Neuronal stem cell (in vitro differentiated cells): ENCODE measurements at regions not wholly inside any gene's neighbourhood (a gene's known extent, or its start where the extent isn't known, plus 50 kb on each side); places are given as distances from the start of the nearest gene placed in this dataset.

Source experiments
- DNase-seq: peaks from one replicate; pipeline ENCODE4 v3.0.0-alpha.2; 2013; ENCODE audit warnings: low spot score
- H2AFZ ChIP-seq: one replicate; pipeline ENCODE4 v1.6.1; 2013; ENCODE audit warnings: mild to moderate bottlenecking, low read length, inconsistent platforms
- H2AK5ac ChIP-seq: 2 replicates; pipeline ENCODE4 v1.6.1; 2013; ENCODE audit warnings: low read depth, mild to moderate bottlenecking, inconsistent platforms, low read length, moderate library complexity, mixed read lengths
- H2BK120ac ChIP-seq: 2 replicates; pipeline ENCODE4 v1.6.1; 2013; ENCODE audit warnings: low read depth, mild to moderate bottlenecking, inconsistent platforms, low read length, moderate library complexity, mixed read lengths
- H2BK12ac ChIP-seq: one replicate; pipeline ENCODE4 v1.6.1; 2013; ENCODE audit warnings: low read length, inconsistent platforms
- H2BK15ac ChIP-seq: 2 replicates; pipeline ENCODE4 v1.6.1; 2013; ENCODE audit warnings: mild to moderate bottlenecking, low read length, inconsistent platforms, mixed read lengths
- H2BK5ac ChIP-seq: one replicate; pipeline ENCODE4 v1.6.1; 2013; ENCODE audit warnings: inconsistent platforms, mild to moderate bottlenecking, low read length, moderate library complexity
- H3K14ac ChIP-seq: one replicate; pipeline ENCODE4 v1.6.1; 2013; ENCODE audit warnings: low read length, inconsistent platforms
- H3K18ac ChIP-seq: 2 replicates; pipeline ENCODE4 v1.6.1; 2013; ENCODE audit warnings: low read length, inconsistent platforms
- H3K23ac ChIP-seq: 2 replicates; pipeline ENCODE4 v1.6.1; 2013; ENCODE audit warnings: low read depth, mild to moderate bottlenecking, mixed read lengths, low read length, inconsistent platforms; ENCODE audit not compliant: poor library complexity
- H3K27ac ChIP-seq: replicated peaks from 3 replicates; pipeline ENCODE4 v1.5.1; 2013; ENCODE audit warnings: low read length, inconsistent platforms
- H3K27me3 ChIP-seq, 3 experiments: 2 replicates each; pipeline ENCODE4 v1.6.1; 2013; ENCODE audit warnings: low read length in 3 of 3, mild to moderate bottlenecking in 2 of 3, inconsistent platforms in 1 of 3, low read depth in 1 of 3, mixed read lengths in 1 of 3, moderate library complexity in 1 of 3; ENCODE audit not compliant: control insufficient read depth in 3 of 3, insufficient read depth in 3 of 3
- H3K36me3 ChIP-seq, 2 donors: replicated peaks in 1 of 2; 2 replicates each; pipeline ENCODE4 v1.6.1; 2013; ENCODE audit warnings: low read length in 2 of 2; ENCODE audit not compliant: control insufficient read depth in 2 of 2, insufficient read depth in 2 of 2
- H3K4ac ChIP-seq: 2 replicates; pipeline ENCODE4 v1.6.1; 2013; ENCODE audit warnings: inconsistent platforms, mild to moderate bottlenecking, low read length, moderate library complexity
- H3K4me1 ChIP-seq, 2 donors: 1 replicate in 1 of 2; 2 replicates in 1 of 2; pipeline ENCODE4 v1.6.1; 2013; ENCODE audit warnings: low read length in 2 of 2, low read depth in 1 of 2; ENCODE audit not compliant: control insufficient read depth in 2 of 2, insufficient read depth in 1 of 2
- H3K4me2 ChIP-seq: one replicate; pipeline ENCODE4 v1.6.1; 2013; ENCODE audit warnings: mild to moderate bottlenecking, low read length, inconsistent platforms; ENCODE audit not compliant: insufficient read depth, poor library complexity, severe bottlenecking
- H3K4me3 ChIP-seq, 2 donors: 2 replicates each; pipeline ENCODE4 v1.5.1; 2013; ENCODE audit warnings: low read length in 2 of 2, mild to moderate bottlenecking in 2 of 2, inconsistent platforms in 1 of 2, moderate library complexity in 1 of 2
- H3K79me1 ChIP-seq: one replicate; pipeline ENCODE4 v1.6.1; 2013; ENCODE audit warnings: low read depth, mild to moderate bottlenecking, inconsistent platforms, low read length, moderate library complexity
- H3K9ac ChIP-seq: one replicate; pipeline ENCODE4 v1.6.1; 2013; ENCODE audit warnings: mild to moderate bottlenecking, low read depth, low read length, inconsistent platforms; ENCODE audit not compliant: poor library complexity
- H3K9me3 ChIP-seq, 2 donors: replicated peaks in 1 of 2; 2 replicates each; pipeline versions ENCODE3 to v1.6.1; 2013; ENCODE audit warnings: low read length in 2 of 2, mild to moderate bottlenecking in 2 of 2, inconsistent platforms in 1 of 2, low read depth in 1 of 2, mixed read lengths in 1 of 2, moderate library complexity in 1 of 2; ENCODE audit not compliant: control insufficient read depth in 2 of 2, insufficient read depth in 1 of 2
- H4K8ac ChIP-seq: one replicate; pipeline ENCODE4 v1.6.1; 2013; ENCODE audit warnings: low read depth, mild to moderate bottlenecking, inconsistent platforms, low read length, moderate library complexity
- H4K91ac ChIP-seq: one replicate; pipeline ENCODE4 v1.6.1; 2013; ENCODE audit warnings: low read length, low read depth, mild to moderate bottlenecking, inconsistent platforms; ENCODE audit not compliant: poor library complexity
- WGBS, 2 donors: extraction: QIAGEN DNeasy Blood & Tissue Kit; methylation state at CpG; one replicate each; pipeline ENCODE4 v1.1.7; 2013; ENCODE audit warnings: missing lambda C conversion rate in 2 of 2, mixed read lengths in 1 of 2; ENCODE audit not compliant: insufficient read length in 2 of 2, insufficient replicate concordance in 1 of 2; ENCODE audit errors: extremely low coverage in 2 of 2; 5-methylcytosine and 5-hydroxymethylcytosine counted together

GRCh38 chr10:108791794-108792474, 1131.4 kb downstream of the XPNPEP1 start:
- Histone ChIP-seq H3K79me1 (no peaks in the 10 kb centered on the region), H3K9me3 (no peaks in the 10 kb centered on the region)
- DNase-seq = no peak

GRCh38 chr10:108791030-108791429, 1132.3 kb downstream of the XPNPEP1 start:
- H3K9me3 ChIP-seq = no peaks in the 10 kb centered on the region
- H2BK12ac ChIP-seq = no peak overlapping the region
- H3K9ac ChIP-seq = no peak overlapping the region
- no peak overlapping the region for H4K8ac ChIP-seq
- H3K4me1 ChIP-seq = no peaks in the 10 kb centered on the region
- no peak overlapping the region for H3K18ac ChIP-seq
- H2AFZ ChIP-seq = no peak overlapping the region
- no peak overlapping the region for H3K4me3 ChIP-seq
- H3K4ac ChIP-seq = no peak overlapping the region
- no peak overlapping the region for H4K91ac ChIP-seq
- H3K23ac ChIP-seq = no peak overlapping the region
- H3K27me3 ChIP-seq = no peaks in the 10 kb centered on the region
- no peak overlapping the region for H2AK5ac ChIP-seq
- no peak overlapping the region for H2BK5ac ChIP-seq
- no CpG with 5 or more reads among the region's 4 CpGs for WGBS, 2 donors
- H3K27ac ChIP-seq = no peak overlapping the region
- no peak overlapping the region for H3K4me2 ChIP-seq
- no peak overlapping the region for H2BK15ac ChIP-seq
- no peaks in the 10 kb centered on the region for H3K36me3 ChIP-seq
- no peak overlapping the region for H3K14ac ChIP-seq
- DNase-seq = no peak
- H3K79me1 ChIP-seq = no peaks in the 10 kb centered on the region
- H2BK120ac ChIP-seq = no peak overlapping the region

More at GRCh38 chr10:108791794-108792474, 1131.4 kb downstream of the XPNPEP1 start:
- no CpG with 5 or more reads among the region's 1 CpG for WGBS, 2 donors
- Histone ChIP-seq H3K23ac (no peak overlapping the region), H3K18ac (no peak overlapping the region), H3K27me3 (no peaks in the 10 kb centered on the region), H2BK12ac (no peak overlapping the region), H3K4me3 (no peak overlapping the region), H3K9ac (no peak overlapping the region), H4K91ac (no peak overlapping the region), H3K36me3 (no peaks in the 10 kb centered on the region), H2AK5ac (no peak overlapping the region), H3K14ac (no peak overlapping the region), H2BK5ac (no peak overlapping the region), H3K27ac (no peak overlapping the region), H2BK15ac (no peak overlapping the region), H2BK120ac (no peak overlapping the region), H3K4me2 (no peak overlapping the region), H3K4ac (no peak overlapping the region), H3K4me1 (no peaks in the 10 kb centered on the region), H4K8ac (no peak overlapping the region), H2AFZ (no peak overlapping the region)

- Histone ChIP-seq H2BK12ac (no peak overlapping the region), H3K36me3 (no peaks in the 10 kb centered on the region), H4K91ac (no peak overlapping the region), H3K4ac (no peak overlapping the region), H3K9me3 (peaks cover 4 to 5% of the 10 kb centered on the region in 2 donors), H3K4me3 (no peak overlapping the region), H3K27ac (no peak overlapping the region), H3K4me1 (no peaks in the 10 kb centered on the region), H3K27me3 (no peaks in the 10 kb centered on the region), H2BK120ac (no peak overlapping the region), H3K4me2 (no peak overlapping the region), H3K23ac (no peak overlapping the region), H2BK15ac (no peak overlapping the region), H2AK5ac (no peak overlapping the region), H3K9ac (no peak overlapping the region), H3K18ac (no peak overlapping the region), H2BK5ac (no peak overlapping the region), H3K14ac (no peak overlapping the region), H3K79me1 (no peaks in the 10 kb centered on the region), H2AFZ (no peak overlapping the region), H4K8ac (no peak overlapping the region)
- no CpG with 5 or more reads among the region's 1 CpG for WGBS, 2 donors
- no peak for DNase-seq
These were observed 1133.4 kb downstream of the XPNPEP1 start for GRCh38 chr10:108789919-108790318.

GRCh38 chr10:108789336-108789735, 1134.0 kb downstream of the XPNPEP1 start:
- DNase-seq = no peak
- no peak overlapping the region for H3K4me2 ChIP-seq
- no peaks in the 10 kb centered on the region for H3K36me3 ChIP-seq
- no peak overlapping the region for H4K8ac ChIP-seq
- no peak overlapping the region for H3K9ac ChIP-seq
- H3K27ac ChIP-seq = no peak overlapping the region
- H3K4me1 ChIP-seq = no peaks in the 10 kb centered on the region
- H2BK15ac ChIP-seq = no peak overlapping the region
- no peak overlapping the region for H3K4me3 ChIP-seq
- H2BK12ac ChIP-seq = no peak overlapping the region
- WGBS, 2 donors = no CpG with 5 or more reads among the region's 2 CpGs
- H3K23ac ChIP-seq = no peak overlapping the region
- no peak overlapping the region for H3K18ac ChIP-seq
- H4K91ac ChIP-seq = no peak overlapping the region
- no peak overlapping the region for H3K4ac ChIP-seq
- no peaks in the 10 kb centered on the region for H3K27me3 ChIP-seq
- H3K14ac ChIP-seq = no peak overlapping the region
- H3K79me1 ChIP-seq = no peaks in the 10 kb centered on the region
- H3K9me3 ChIP-seq = peaks cover 9 to 10% of the 10 kb centered on the region in 2 donors
- H2AFZ ChIP-seq = no peak overlapping the region
- no peak overlapping the region for H2BK120ac ChIP-seq
- H2AK5ac ChIP-seq = no peak overlapping the region
- no peak overlapping the region for H2BK5ac ChIP-seq
